ENCODE measurements at regions not wholly inside any gene's neighbourhood (a gene's known extent, or its start where the extent isn't known, plus 50 kb on each side); places are given as distances from the start of the nearest gene placed in this dataset.
"Not testable (repeated sequence)": the region's sequence is repeated elsewhere in the genome, so short reads cannot be mapped to it uniquely, and the experiment has no call there.

GRCh38 chr12:47478426-47478825, 227.4 kb downstream of the RPAP3 start:
- TF ChIP-seq CTCF (IDR thresholded peaks at IDR 0.05): no peak
- no peak overlapping the region for H3K27ac ChIP-seq
- H3K9me3 ChIP-seq: peaks cover 4 to 13% of the 10 kb centered on the region in 2 donors
- intact Hi-C loops (cut with DNase I): no loop called here
- no peak for DNase-seq (ENCODE audit: low spot score in 2 of 2)
- no peaks in the 10 kb centered on the region for H3K4me1 ChIP-seq
- no peak overlapping the region for H3K4me3 ChIP-seq
- H3K36me3 ChIP-seq: no peaks in the 10 kb centered on the region
- no peaks in the 10 kb centered on the region for H3K27me3 ChIP-seq

GRCh38 chr12:47473091-47473490, 232.7 kb downstream of the RPAP3 start:
- intact Hi-C loops (cut with DNase I): no loop called here
- Histone ChIP-seq H3K4me3 (no peak overlapping the region), H3K27ac (no peak overlapping the region), H3K4me1 (no peaks in the 10 kb centered on the region), H3K36me3 (no peaks in the 10 kb centered on the region), H3K9me3 (peaks cover 4 to 13% of the 10 kb centered on the region in 2 donors), H3K27me3 (no peaks in the 10 kb centered on the region)
- no peak for DNase-seq (ENCODE audit: low spot score in 2 of 2)
- TF ChIP-seq CTCF (IDR thresholded peaks at IDR 0.05): no peak

- H3K27me3 ChIP-seq; H3K9me3 ChIP-seq; intact Hi-C loops (cut with DNase I); H3K4me3 ChIP-seq; H3K27ac ChIP-seq; H3K4me1 ChIP-seq; DNase-seq (ENCODE audit: low spot score in 2 of 2); H3K36me3 ChIP-seq: not testable (repeated sequence)
These were observed 235.5 kb downstream of the RPAP3 start for GRCh38 chr12:47470349-47470748.

GRCh38 chr12:47463918-47464317, 241.9 kb downstream of the RPAP3 start:
- H3K9me3 ChIP-seq; H3K27ac ChIP-seq; H3K4me1 ChIP-seq; H3K27me3 ChIP-seq; DNase-seq (ENCODE audit: low spot score in 2 of 2); H3K36me3 ChIP-seq; H3K4me3 ChIP-seq; intact Hi-C loops (cut with DNase I): not testable (repeated sequence)

- no peaks in the 10 kb centered on the region for H3K27me3 ChIP-seq
- H3K36me3 ChIP-seq: no peaks in the 10 kb centered on the region
- no peak overlapping the region for H3K4me3 ChIP-seq
- intact Hi-C loops (cut with DNase I): no loop called here
- peaks cover 0 to 5% of the 10 kb centered on the region in 2 donors for H3K9me3 ChIP-seq
- no peaks in the 10 kb centered on the region for H3K4me1 ChIP-seq
- no peak overlapping the region for H3K27ac ChIP-seq
- TF ChIP-seq CTCF (IDR thresholded peaks at IDR 0.05): no peak
- DNase-seq (ENCODE audit: low spot score in 2 of 2): no peak
These were observed 247.6 kb downstream of the RPAP3 start for GRCh38 chr12:47458279-47458678.

GRCh38 chr12:47449797-47450196, 256.0 kb downstream of the RPAP3 start:
- H3K9me3 ChIP-seq: no peaks in the 10 kb centered on the region
- H3K36me3 ChIP-seq: no peaks in the 10 kb centered on the region
- no peak for TF ChIP-seq CTCF (IDR thresholded peaks at IDR 0.05)
- H3K27me3 ChIP-seq: no peaks in the 10 kb centered on the region
- DNase-seq (ENCODE audit: low spot score in 2 of 2): no peak
- no peak overlapping the region for H3K4me3 ChIP-seq
- intact Hi-C loops (cut with DNase I): no loop called here
- no peaks in the 10 kb centered on the region for H3K4me1 ChIP-seq
- no peak overlapping the region for H3K27ac ChIP-seq

- intact Hi-C loops (cut with DNase I): no loop called here
- no peak overlapping the region for H3K27ac ChIP-seq
- H3K36me3 ChIP-seq: no peaks in the 10 kb centered on the region
- no peaks in the 10 kb centered on the region for H3K4me1 ChIP-seq
- H3K27me3 ChIP-seq: no peaks in the 10 kb centered on the region
- DNase-seq (ENCODE audit: low spot score in 2 of 2): no peak
- no peak for TF ChIP-seq CTCF (IDR thresholded peaks at IDR 0.05)
- H3K4me3 ChIP-seq: no peak overlapping the region
- peaks cover 11 to 32% of the 10 kb centered on the region in 2 donors for H3K9me3 ChIP-seq
These were observed 263.5 kb downstream of the RPAP3 start for GRCh38 chr12:47442310-47442709.

Measured in ascending aorta (tissue), 2 donors.